ENCODE measurements at regions not wholly inside any gene's neighbourhood (a gene's known extent, or its start where the extent isn't known, plus 50 kb on each side); places are given as distances from the start of the nearest gene placed in this dataset.

DNA sequence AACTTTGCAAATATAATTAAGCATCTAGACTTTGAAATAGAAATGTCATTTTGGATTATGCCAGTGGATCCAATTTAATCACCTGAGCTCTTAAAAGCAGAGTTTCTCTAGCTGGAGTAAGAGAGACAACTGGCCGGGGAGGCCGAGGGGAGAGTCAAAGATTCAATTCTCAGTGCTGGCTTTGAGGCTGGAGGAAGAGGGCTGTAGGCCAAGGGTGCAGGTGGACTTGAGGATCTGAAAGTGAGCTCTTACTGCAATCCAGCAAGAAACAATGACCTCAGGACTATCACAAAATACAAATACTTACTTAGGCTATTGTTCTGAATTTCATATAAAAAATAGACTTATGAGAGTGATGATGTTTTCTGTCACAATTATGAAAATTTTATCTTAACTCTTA lies 814.5 kb downstream of the CBLN2 start:
- no peak for DNase-seq (ENCODE audit: low read depth)

DNA sequence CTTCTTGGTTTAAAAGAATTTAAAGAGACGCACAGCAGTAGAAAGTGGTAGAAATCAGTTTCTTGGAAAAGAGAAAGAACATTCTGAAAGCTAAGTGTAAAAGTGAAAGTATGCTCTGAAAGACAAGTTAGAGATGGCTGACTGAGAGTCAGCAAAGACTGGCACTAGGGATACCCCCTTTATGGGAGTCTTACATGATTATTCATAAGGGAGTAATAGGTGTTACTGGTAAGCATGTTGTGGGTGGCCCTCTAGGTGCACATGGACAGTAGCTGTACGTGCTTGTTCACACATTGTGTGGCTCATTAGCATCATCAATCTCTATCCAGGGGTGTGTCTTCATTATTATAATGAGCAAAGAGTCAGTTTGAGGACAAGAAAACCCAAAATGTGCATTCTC lies 816.2 kb downstream of the CBLN2 start:
- no peak for DNase-seq (ENCODE audit: low read depth)

GRCh38 chr18:71725256-71725655 lies 818.9 kb downstream of the CBLN2 start:
- no peak for DNase-seq (ENCODE audit: low read depth)

DNA sequence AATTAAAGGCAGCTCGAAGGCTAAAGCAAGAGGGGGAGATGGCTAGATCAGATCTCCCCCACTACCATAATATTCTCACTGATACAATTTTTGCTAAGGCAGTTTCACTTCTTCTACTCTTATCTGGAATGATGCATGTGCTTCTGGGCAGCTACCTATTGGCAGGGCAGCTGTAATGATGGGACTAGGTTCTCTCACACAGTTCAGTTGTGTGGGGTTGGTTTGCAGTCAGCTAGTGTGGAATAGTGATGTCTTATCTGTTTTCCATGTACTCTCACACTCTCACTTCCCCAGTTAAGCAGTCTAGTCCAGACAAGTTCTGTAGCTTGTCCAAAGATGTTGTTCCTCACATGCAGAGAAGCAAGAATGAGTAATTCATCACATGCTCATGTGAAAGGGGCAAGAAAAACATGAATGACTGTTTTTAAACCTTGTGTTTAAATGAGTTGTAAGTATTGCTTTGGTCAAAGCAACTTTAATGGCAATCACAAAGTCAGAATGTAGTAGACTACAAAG lies 836.1 kb downstream of the CBLN2 start:
- DNase-seq (ENCODE audit: low read depth): no peak

DNA sequence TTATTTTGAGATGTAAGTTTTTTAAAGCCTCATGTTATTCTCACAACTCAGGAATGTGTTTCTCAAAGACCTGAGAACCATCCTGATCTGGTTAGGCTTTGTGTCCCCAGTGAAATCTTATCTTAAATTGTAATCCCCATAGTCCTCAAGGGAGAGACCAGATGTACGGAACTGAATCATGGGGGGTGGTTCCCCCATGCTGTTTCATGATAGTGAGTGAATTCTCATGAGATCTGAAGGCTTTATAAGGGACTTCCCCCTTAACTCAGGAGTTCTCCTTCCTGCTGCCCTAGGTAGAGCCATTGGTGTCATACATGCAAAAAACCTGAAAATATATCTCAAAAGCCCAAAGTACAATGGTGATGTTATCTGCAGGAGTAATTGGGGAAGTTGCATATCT lies 836.7 kb downstream of the CBLN2 start:
- DNase-seq (ENCODE audit: low read depth): no peak

GRCh38 chr18:71689416-71690160 lies 854.6 kb downstream of the CBLN2 start:
- no peak for DNase-seq (ENCODE audit: low read depth)

- no peak for DNase-seq (ENCODE audit: low read depth)
These were observed 861.6 kb downstream of the CBLN2 start for GRCh38 chr18:71682591-71682990.

GRCh38 chr18:71678144-71678543 lies 866.0 kb downstream of the CBLN2 start:
- no peak for DNase-seq (ENCODE audit: low read depth)

DNA sequence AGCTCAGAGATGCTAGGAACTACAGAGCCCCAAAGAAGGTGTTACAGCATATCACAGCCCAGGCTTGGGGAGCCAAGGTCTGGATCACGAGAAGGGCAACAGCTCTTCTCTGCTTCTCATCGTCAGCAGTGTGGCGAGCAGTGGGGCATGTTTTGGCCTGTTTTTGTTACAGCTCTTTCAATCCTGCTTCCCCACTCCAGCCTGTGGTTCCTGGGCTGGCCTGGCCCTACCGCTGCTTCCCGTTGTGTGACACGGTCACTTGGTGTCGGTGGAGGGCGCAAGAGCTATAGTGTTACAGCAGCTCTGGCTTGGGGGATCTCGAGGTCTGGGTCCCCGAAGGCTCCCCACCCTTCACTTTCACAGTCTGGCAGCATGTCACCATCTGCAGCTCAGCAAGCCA lies 870.2 kb downstream of the CBLN2 start:
- no peak for DNase-seq (ENCODE audit: low read depth)

- DNase-seq (ENCODE audit: low read depth): no peak
These were observed 870.6 kb downstream of the CBLN2 start for GRCh38 chr18:71673498-71673897.

- DNase-seq (ENCODE audit: low read depth): no peak
These were observed 877.7 kb downstream of the CBLN2 start for GRCh38 chr18:71666481-71666880.

GRCh38 chr18:71665131-71665530 lies 879.0 kb downstream of the CBLN2 start:
- no peak for DNase-seq (ENCODE audit: low read depth)

DNA sequence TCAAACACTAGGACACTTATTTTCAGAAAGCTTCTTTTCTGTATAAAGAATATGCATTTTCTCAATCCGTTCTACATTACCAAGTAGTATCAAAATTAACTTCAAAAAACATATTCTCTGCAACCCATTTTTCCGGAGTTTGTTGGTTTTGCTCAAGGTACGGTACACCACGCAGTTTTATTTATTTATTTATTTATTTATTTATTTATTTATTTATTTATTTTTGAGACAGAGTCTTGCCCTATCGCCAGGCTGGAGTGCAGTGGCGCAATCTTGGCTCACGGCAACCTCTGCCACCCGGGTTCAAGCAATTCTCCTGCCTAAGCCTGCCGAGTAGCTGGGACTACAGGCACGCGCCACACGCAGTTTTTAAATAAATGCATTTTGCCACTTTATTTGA lies 900.3 kb downstream of the CBLN2 start:
- no peak for DNase-seq (ENCODE audit: low read depth)

DNA sequence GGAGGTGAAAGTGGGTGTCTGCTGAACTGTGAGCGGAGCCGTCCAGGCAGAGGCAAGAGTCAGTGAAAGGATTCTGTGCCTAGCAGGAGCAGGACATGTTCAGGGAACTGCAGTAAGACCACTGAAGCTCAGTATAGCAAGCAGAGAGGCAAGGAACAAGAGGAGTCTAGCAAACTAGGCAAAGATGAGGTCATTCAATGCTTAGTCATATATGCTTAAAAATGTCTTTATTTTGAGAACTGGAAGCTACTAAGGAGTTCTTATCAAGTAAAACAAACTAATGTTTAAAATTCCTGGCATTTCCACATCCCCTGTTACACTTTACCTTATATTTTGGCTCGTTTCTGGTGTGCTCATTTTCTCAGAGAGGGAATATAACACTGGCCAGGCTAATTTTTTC lies 913.4 kb downstream of the CBLN2 start:
- no peak for DNase-seq (ENCODE audit: low read depth)

GRCh38 chr18:71625556-71626090 lies 918.5 kb downstream of the CBLN2 start:
- DNase-seq (ENCODE audit: low read depth): no peak

DNA sequence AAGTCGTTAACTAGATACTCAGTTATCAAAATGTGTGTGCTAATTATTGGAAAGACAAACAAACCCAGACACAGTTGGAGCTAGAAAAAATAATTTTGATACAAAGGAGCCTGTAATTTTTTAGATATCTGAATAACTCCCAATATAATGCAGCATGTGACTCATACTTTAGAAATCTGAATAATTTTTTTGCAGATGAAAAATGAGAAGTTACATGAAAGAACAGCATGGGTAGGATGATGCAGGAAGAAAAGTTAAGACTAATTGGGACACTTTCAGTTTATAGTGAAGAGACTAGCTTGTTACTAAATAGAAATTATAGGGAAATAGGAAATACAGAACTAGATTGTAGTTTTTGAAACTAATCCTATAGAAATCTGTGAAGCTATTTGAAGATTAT lies 945.8 kb downstream of the CBLN2 start:
- no peak for DNase-seq (ENCODE audit: low read depth)

GRCh38 chr18:71597219-71597618 lies 946.9 kb downstream of the CBLN2 start:
- DNase-seq (ENCODE audit: low read depth): no peak

GRCh38 chr18:71583252-71583651 lies 960.9 kb downstream of the CBLN2 start:
- no peak for DNase-seq (ENCODE audit: low read depth)

DNA sequence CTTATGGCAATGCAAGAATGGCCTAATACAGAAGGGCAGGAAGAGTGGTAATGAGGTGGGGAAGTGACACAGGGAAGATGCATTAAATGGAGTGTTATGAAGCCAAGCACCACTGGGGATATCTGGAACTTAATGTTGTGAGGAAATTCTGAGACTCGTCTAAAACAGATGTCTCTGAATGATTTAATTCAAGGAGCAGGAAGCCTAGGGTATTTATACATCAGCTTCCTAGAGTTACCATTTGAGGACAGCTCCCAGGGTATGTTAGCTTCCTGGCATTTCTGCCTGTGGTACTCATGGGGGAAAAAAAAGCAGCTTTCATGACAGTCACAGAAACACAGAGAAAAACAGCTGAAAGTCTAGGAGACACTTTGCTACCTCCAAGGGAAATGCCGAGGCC lies 989.5 kb downstream of the CBLN2 start:
- DNase-seq (ENCODE audit: low read depth): no peak

- DNase-seq (ENCODE audit: low read depth): no peak
These were observed 1002.5 kb downstream of the CBLN2 start for GRCh38 chr18:71541643-71542042.

DNA sequence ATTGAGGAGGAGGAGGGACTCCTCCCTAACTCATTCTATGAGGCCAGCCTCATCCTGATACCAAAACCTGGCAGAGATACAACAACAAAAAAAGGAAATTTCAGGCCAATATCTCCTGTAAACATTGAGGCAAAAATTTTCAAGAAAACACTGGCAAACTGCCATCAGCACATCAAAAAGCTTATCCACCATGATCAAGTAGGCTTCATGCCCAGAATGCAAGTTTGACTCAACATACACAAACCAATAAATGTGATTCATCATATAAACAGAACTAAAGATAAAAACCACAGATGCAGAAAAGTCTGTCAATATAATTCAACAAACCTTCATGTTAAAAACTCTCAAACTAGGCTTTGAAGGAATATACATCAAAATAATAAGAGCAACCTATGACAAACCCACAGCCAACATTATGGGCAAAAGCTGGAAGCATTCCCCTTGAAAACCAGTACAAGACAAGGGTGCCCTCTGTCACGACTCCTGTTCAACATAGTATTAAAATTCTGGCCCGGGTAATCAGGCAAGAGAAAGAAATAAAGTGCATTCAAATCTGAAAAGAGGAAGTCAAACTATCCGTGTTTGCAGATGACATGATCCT lies 1014.3 kb downstream of the CBLN2 start:
- DNase-seq (ENCODE audit: low read depth): no peak

DNA sequence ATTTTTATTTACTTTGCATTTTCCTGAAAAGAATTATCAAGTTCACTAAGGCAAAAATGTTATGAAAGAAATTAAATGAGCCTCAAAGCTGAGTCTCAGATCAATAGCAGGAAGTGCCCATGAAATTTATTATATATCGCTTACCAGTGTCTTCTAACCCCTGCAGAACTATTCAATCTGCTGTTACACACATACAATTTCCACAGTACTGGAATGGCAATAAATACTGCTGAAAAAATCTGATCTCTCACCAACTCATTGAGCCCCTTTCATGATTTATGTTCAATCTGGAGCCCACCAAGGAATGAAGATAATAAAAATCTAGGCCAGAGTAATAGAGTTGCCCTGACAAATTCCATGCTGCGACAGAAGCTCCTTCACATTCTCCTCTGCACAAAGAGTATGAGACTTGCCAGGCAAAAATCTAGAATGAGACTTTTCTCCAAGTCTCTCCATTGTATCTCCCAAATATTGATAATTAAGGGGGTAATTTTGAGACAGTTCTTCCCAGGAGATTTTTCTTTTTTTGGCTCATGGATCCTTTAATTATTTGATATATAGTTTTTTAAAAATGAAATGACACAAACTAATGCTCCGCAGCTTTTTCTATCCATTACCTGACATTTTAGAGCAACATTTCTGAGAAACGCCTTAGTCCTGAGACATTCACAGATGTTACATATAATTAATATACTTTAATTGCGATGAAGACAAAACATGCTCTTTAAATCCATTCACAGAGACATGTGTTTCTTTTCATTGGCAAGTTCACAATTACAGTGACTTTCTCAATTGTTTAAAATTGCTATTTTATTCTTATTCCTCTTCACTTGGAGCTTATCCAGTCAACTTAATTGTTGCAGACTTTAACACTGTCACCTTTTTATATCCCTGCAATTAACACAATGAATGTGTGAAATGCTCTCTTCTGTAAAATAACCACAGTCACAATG lies 1020.4 kb downstream of the CBLN2 start:
- no peak for DNase-seq (ENCODE audit: low read depth)
